HepG2 (cell line): ENCODE measurements at regions not wholly inside any gene's neighbourhood (a gene's known extent, or its start where the extent isn't known, plus 50 kb on each side); places are given as distances from the start of the nearest gene placed in this dataset.

Experiments used
- CHCHD3 ChIP-seq: sonication (generic); formaldehyde crosslinking; IDR thresholded peaks from 2 replicates; pipeline ENCODE4 v1.8.0; 2022; ENCODE audit warnings: mild to moderate bottlenecking, missing genetic modification reagents, moderate library complexity
- ELF4 ChIP-seq: sonication (generic); formaldehyde crosslinking; IDR thresholded peaks from 2 replicates; pipeline ENCODE4 v1.5.0; 2020; ENCODE audit warnings: missing genetic modification reagents, mild to moderate bottlenecking, moderate library complexity, borderline replicate concordance
- EZH2 ChIP-seq: conservative IDR thresholded peaks from 2 replicates; pipeline ENCODE4 v1.6.1; 2012; ENCODE audit warnings: mild to moderate bottlenecking, low read depth, low read length, moderate library complexity
- JUNB ChIP-seq: sonication (generic); formaldehyde crosslinking; IDR thresholded peaks from 2 replicates; pipeline ENCODE4 v1.8.0; 2022; ENCODE audit warnings: missing genetic modification reagents, mild to moderate bottlenecking, borderline replicate concordance
- KAT7 ChIP-seq: IDR thresholded peaks from 2 replicates; pipeline ENCODE4 v1.6.1; 2018; ENCODE audit warnings: borderline replicate concordance, missing compliant biosample characterization
- MIER3 ChIP-seq: IDR thresholded peaks from 2 replicates; pipeline ENCODE4 v1.6.1; 2016; ENCODE audit warnings: missing compliant biosample characterization, borderline replicate concordance
- POGK ChIP-seq: sonication (generic); formaldehyde crosslinking; conservative IDR thresholded peaks from 2 replicates; pipeline ENCODE4 v1.8.0; 2022; ENCODE audit warnings: mild to moderate bottlenecking, moderate library complexity, missing genetic modification reagents
- PRPF4 ChIP-seq: fragments of 200-400 bp; formaldehyde crosslinking; IDR thresholded peaks from 2 replicates; pipeline ENCODE4 v1.6.1; 2016; ENCODE audit warnings: low read length, low read depth; ENCODE audit not compliant: poor library complexity, severe bottlenecking
- SMYD3 ChIP-seq: sonication (generic); formaldehyde crosslinking; IDR thresholded peaks from 2 replicates; pipeline ENCODE4 v1.8.1; 2023; ENCODE audit warnings: mild to moderate bottlenecking, missing genetic modification reagents
- TSC22D2 ChIP-seq: sonication (generic); formaldehyde crosslinking; IDR thresholded peaks from 2 replicates; pipeline ENCODE4 v1.5.1; 2020; ENCODE audit warnings: missing genetic modification reagents, mild to moderate bottlenecking, borderline replicate concordance
- ZNF282 ChIP-seq: fragments of 450-650 bp; IDR thresholded peaks from 2 replicates; pipeline ENCODE4 v1.6.1; 2018; ENCODE audit not compliant: partially characterized antibody
- ZNF431 ChIP-seq: sonication (generic); formaldehyde crosslinking; IDR thresholded peaks from 2 replicates; pipeline ENCODE4 v1.9.0; 2022; ENCODE audit warnings: missing genetic modification reagents, low read depth, mild to moderate bottlenecking, borderline replicate concordance
- TF ChIP-seq, protein P1 (sequence below): sonication (generic); formaldehyde crosslinking; IDR thresholded peaks from 2 replicates; pipeline ENCODE4 v1.8.1; 2023; ENCODE audit warnings: mild to moderate bottlenecking, missing genetic modification reagents
- TF ChIP-seq, protein P2 (sequence below): sonication (generic); formaldehyde crosslinking; IDR thresholded peaks from 2 replicates; pipeline ENCODE4; 2020; ENCODE audit warnings: missing genetic modification reagents, mild to moderate bottlenecking, borderline replicate concordance
- TF ChIP-seq, protein P3 (sequence below): sonication (generic); formaldehyde crosslinking; IDR thresholded peaks from 2 replicates; pipeline ENCODE4 v1.5.1; 2020; ENCODE audit warnings: mild to moderate bottlenecking, missing genetic modification reagents, borderline replicate concordance

- TF ChIP-seq ZNF282, result no peak
- no peak for TF ChIP-seq POGK (CRISPR knock-in tag)
- TF ChIP-seq ZNF431 (CRISPR knock-in tag), result no peak
- TF ChIP-seq, protein P1, sequence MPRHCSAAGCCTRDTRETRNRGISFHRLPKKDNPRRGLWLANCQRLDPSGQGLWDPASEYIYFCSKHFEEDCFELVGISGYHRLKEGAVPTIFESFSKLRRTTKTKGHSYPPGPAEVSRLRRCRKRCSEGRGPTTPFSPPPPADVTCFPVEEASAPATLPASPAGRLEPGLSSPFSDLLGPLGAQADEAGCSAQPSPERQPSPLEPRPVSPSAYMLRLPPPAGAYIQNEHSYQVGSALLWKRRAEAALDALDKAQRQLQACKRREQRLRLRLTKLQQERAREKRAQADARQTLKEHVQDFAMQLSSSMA (CRISPR knock-in tag), result no peak
- TF ChIP-seq EZH2, result no peak
- no peak for TF ChIP-seq PRPF4
- TF ChIP-seq, protein P2, sequence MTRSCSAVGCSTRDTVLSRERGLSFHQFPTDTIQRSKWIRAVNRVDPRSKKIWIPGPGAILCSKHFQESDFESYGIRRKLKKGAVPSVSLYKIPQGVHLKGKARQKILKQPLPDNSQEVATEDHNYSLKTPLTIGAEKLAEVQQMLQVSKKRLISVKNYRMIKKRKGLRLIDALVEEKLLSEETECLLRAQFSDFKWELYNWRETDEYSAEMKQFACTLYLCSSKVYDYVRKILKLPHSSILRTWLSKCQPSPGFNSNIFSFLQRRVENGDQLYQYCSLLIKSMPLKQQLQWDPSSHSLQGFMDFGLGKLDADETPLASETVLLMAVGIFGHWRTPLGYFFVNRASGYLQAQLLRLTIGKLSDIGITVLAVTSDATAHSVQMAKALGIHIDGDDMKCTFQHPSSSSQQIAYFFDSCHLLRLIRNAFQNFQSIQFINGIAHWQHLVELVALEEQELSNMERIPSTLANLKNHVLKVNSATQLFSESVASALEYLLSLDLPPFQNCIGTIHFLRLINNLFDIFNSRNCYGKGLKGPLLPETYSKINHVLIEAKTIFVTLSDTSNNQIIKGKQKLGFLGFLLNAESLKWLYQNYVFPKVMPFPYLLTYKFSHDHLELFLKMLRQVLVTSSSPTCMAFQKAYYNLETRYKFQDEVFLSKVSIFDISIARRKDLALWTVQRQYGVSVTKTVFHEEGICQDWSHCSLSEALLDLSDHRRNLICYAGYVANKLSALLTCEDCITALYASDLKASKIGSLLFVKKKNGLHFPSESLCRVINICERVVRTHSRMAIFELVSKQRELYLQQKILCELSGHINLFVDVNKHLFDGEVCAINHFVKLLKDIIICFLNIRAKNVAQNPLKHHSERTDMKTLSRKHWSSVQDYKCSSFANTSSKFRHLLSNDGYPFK (CRISPR knock-in tag), result no peak
- TF ChIP-seq SMYD3 (CRISPR knock-in tag), result no peak
- TF ChIP-seq KAT7 (CRISPR knock-in tag), result no peak
- no peak for TF ChIP-seq ELF4
- TF ChIP-seq CHCHD3, result no peak
- TF ChIP-seq MIER3, result 0 out of 2 replicates have a peak, but pooled peaks have one; percentile 28
- no peak for TF ChIP-seq JUNB (CRISPR knock-in tag)
- TF ChIP-seq TSC22D2 (CRISPR knock-in tag), result 0 out of 2 replicates have a peak, but pooled peaks have one; percentile 42
- TF ChIP-seq, protein P3, sequence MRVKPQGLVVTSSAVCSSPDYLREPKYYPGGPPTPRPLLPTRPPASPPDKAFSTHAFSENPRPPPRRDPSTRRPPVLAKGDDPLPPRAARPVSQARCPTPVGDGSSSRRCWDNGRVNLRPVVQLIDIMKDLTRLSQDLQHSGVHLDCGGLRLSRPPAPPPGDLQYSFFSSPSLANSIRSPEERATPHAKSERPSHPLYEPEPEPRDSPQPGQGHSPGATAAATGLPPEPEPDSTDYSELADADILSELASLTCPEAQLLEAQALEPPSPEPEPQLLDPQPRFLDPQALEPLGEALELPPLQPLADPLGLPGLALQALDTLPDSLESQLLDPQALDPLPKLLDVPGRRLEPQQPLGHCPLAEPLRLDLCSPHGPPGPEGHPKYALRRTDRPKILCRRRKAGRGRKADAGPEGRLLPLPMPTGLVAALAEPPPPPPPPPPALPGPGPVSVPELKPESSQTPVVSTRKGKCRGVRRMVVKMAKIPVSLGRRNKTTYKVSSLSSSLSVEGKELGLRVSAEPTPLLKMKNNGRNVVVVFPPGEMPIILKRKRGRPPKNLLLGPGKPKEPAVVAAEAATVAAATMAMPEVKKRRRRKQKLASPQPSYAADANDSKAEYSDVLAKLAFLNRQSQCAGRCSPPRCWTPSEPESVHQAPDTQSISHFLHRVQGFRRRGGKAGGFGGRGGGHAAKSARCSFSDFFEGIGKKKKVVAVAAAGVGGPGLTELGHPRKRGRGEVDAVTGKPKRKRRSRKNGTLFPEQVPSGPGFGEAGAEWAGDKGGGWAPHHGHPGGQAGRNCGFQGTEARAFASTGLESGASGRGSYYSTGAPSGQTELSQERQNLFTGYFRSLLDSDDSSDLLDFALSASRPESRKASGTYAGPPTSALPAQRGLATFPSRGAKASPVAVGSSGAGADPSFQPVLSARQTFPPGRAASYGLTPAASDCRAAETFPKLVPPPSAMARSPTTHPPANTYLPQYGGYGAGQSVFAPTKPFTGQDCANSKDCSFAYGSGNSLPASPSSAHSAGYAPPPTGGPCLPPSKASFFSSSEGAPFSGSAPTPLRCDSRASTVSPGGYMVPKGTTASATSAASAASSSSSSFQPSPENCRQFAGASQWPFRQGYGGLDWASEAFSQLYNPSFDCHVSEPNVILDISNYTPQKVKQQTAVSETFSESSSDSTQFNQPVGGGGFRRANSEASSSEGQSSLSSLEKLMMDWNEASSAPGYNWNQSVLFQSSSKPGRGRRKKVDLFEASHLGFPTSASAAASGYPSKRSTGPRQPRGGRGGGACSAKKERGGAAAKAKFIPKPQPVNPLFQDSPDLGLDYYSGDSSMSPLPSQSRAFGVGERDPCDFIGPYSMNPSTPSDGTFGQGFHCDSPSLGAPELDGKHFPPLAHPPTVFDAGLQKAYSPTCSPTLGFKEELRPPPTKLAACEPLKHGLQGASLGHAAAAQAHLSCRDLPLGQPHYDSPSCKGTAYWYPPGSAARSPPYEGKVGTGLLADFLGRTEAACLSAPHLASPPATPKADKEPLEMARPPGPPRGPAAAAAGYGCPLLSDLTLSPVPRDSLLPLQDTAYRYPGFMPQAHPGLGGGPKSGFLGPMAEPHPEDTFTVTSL, result no peak
Measured at GRCh38 chr15:66946578-66947164, 118.7 kb upstream of the SMAD3 start (continued).
